ENCODE measurements at regions not wholly inside any gene's neighbourhood (a gene's known extent, or its start where the extent isn't known, plus 50 kb on each side); places are given as distances from the start of the nearest gene placed in this dataset.
"Not testable (repeated sequence)": the region's sequence is repeated elsewhere in the genome, so short reads cannot be mapped to it uniquely, and the experiment has no call there.

DNA sequence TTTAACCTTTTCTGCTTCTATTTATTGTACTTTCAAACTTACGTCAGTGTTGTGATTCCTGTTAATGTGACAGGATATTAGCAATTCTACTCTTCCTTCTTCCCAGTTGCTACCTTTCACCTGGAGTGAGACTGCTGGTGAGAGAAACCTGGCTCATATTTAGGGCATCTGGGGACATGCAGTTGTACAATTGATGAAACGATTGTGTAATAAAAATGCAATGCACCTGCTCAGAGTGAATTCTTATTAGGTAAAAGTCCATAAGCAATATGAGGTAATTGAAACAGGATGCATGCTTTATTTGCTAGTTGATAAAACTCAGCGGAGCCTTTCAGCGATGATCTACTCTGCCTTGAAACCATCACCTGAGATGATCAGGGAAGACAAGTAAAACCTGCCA is 116.1 kb upstream of the FBXO33 start:
- H3K4me3 ChIP-seq (ENCODE audit: low read depth, low read length): no peak overlapping the region
- DNase-seq (ENCODE audit: low read depth): no peak
- TF ChIP-seq, protein P1, sequence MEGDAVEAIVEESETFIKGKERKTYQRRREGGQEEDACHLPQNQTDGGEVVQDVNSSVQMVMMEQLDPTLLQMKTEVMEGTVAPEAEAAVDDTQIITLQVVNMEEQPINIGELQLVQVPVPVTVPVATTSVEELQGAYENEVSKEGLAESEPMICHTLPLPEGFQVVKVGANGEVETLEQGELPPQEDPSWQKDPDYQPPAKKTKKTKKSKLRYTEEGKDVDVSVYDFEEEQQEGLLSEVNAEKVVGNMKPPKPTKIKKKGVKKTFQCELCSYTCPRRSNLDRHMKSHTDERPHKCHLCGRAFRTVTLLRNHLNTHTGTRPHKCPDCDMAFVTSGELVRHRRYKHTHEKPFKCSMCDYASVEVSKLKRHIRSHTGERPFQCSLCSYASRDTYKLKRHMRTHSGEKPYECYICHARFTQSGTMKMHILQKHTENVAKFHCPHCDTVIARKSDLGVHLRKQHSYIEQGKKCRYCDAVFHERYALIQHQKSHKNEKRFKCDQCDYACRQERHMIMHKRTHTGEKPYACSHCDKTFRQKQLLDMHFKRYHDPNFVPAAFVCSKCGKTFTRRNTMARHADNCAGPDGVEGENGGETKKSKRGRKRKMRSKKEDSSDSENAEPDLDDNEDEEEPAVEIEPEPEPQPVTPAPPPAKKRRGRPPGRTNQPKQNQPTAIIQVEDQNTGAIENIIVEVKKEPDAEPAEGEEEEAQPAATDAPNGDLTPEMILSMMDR (IDR thresholded peaks at IDR 0.05; ENCODE audit: insufficient read depth, low read depth, low read length, missing control alignments): no peak

DNA sequence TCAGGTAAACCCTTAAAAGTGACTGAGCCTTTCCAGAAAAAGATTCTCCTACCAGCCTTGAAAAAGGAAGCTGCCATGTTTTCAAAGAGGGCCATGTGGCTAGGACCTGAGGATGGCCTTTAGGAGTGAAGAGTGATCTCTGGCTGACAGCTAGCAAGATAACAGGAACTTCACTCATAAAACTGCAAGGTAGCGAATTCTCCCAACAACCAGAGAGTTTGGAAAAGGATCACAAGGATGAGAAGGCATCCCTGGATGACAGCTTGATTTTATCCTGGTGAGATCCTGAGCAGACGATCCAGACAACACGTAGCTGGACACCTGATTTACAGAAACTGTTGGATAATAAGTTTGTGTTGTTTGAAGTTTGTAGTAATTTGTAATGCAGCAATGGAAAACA is 115.6 kb upstream of the FBXO33 start:
- H3K4me3 ChIP-seq (ENCODE audit: low read depth, low read length): no peak overlapping the region
- TF ChIP-seq, protein P1 (IDR thresholded peaks at IDR 0.05; ENCODE audit: insufficient read depth, low read depth, low read length, missing control alignments): no peak
- DNase-seq (ENCODE audit: low read depth): no peak

DNA sequence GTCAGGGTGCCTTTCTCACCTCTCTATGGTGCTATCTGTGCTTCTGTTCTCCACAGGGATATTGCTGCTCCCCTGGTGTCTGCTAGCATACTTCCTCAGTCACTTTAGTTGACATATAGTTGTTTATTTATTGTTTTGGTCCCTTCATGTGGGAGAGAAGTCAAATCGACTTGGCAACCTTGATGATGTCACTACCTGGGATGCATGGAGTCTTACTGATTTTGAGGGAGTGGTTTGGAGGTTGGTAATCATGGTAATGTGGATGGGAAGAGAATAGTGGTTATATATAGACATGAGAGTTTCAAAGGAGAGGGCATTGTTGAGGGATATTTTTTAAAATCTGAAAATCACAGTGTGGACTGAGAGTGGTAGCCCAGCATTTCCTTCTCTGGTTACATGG is 73.6 kb upstream of the FBXO33 start:
- TF ChIP-seq, protein P1 (IDR thresholded peaks at IDR 0.05; ENCODE audit: insufficient read depth, low read depth, low read length, missing control alignments): no peak

DNA sequence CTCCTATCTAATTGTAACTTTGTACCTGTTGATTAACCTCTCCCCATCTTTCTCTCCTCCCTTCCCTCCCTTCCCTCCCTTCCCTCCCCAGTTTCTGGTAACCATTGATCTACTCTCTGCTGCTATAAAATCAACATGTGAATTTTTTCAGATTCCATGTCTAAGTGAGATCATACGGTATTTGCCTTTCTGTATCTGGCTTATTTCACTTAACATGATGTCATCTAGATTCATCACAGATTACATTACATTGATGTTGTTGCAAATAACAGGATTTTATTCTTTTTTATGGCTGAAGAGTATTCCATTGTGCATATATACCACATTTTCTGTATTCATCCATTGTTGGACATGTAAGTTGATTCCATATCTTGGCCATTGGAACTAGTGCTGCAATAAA is 68.0 kb upstream of the FBXO33 start:
- no peak for DNase-seq (ENCODE audit: low read depth)
- H3K4me3 ChIP-seq (ENCODE audit: low read depth, low read length): no peak overlapping the region
- TF ChIP-seq, protein P1 (IDR thresholded peaks at IDR 0.05; ENCODE audit: insufficient read depth, low read depth, low read length, missing control alignments): no peak

More for the DNA sequence above, 73.6 kb upstream of the FBXO33 start:
- no peak for DNase-seq (ENCODE audit: low read depth)
- H3K4me3 ChIP-seq (ENCODE audit: low read depth, low read length): no peak overlapping the region

DNA sequence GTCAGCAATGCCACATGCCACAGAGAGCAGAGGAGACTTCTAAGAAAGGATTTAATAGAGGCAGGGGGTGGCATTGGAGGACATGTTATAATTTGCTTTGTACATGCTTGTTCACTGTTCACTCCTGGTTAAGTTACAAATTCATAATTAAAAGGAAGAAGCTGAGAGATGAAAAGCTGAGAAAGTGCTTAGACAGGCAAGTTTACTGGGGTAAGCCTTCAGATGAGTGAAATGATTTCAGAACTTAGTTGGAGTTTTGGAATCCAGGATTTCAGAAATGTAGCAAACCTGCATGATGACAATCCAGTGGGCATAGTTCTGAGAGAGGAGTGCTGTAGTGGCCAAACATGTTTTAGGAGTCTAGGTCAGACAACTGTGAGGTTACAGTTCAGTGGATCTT is 67.3 kb upstream of the FBXO33 start:
- no peak for DNase-seq (ENCODE audit: low read depth)
- TF ChIP-seq, protein P1 (IDR thresholded peaks at IDR 0.05; ENCODE audit: insufficient read depth, low read depth, low read length, missing control alignments): no peak
- no peak overlapping the region for H3K4me3 ChIP-seq (ENCODE audit: low read depth, low read length)

- H3K4me3 ChIP-seq (ENCODE audit: low read depth, low read length); DNase-seq (ENCODE audit: low read depth): not testable (repeated sequence)
Observed at GRCh38 chr14:39497677-39498076, 65.4 kb upstream of the FBXO33 start.

GRCh38 chr14:39492267-39492666 is 60.0 kb upstream of the FBXO33 start:
- DNase-seq (ENCODE audit: low read depth): no peak
- no peak overlapping the region for H3K4me3 ChIP-seq (ENCODE audit: low read depth, low read length)
- TF ChIP-seq, protein P1 (IDR thresholded peaks at IDR 0.05; ENCODE audit: insufficient read depth, low read depth, low read length, missing control alignments): no peak

All from GM12865 (cell line).